K562 (cell line): ENCODE measurements at regions not wholly inside any gene's neighbourhood (a gene's known extent, or its start where the extent isn't known, plus 50 kb on each side); places are given as distances from the start of the nearest gene placed in this dataset.

ENCODE experiments used
- ATAC-seq: fragments of 200-7000 bp; cut with Tn5 transposase; 3 replicates; pipeline ENCODE4 v1.9.1; 2020; ENCODE audit warnings: moderate library complexity
- BruUV-seq: library from RNA; stranded (reverse); fragments of 400-500 nt; replicated peaks from 2 replicates; lab custom pipeline; 2021; lab: Mats Ljungman, UMichigan
- CTCF ChIA-PET: fragments of 300-600 bp; formaldehyde crosslinking; extraction: SDS; loops from one replicate; lab custom pipeline; 2021; ENCODE audit warnings: low intra/inter-chr PET ratio; lab: Yijun Ruan, JAX
- POLR2A ChIA-PET: fragments of 300-600, 350-650 bp; sonication (Branson Sonifier 250); formaldehyde crosslinking; extraction: SDS; loops from one replicate; lab custom pipeline; 2021; ENCODE audit warnings: antibody characterized with exemption, inconsistent platforms; lab: Yijun Ruan, JAX
- DNase-seq, 4 experiments: peaks; one replicate each; pipeline versions ENCODE4 v3.0.0 to v3.0.0-alpha.2; 2011 to 2018; ENCODE audit warnings: low spot score in 3 of 4, mixed read lengths in 3 of 4; ENCODE audit errors: extremely low read depth in 1 of 4
- FAIRE-seq: peaks from 2 replicates; lab custom pipeline; 2011; peaks lifted over from hg19 to GRCh38; lab: Jason Lieb, UNC
- H2AFZ ChIP-seq: 2 replicates; pipeline ENCODE4 v1.6.0; 2011; ENCODE audit warnings: low read depth, low read length, control low read depth, inconsistent platforms
- H3K27ac ChIP-seq: fragments of 200-600 bp; 3 replicates; pipeline ENCODE4 v1.8.0; 2011; ENCODE audit warnings: low read depth, mild to moderate bottlenecking, control low read depth, inconsistent platforms, low read length, moderate library complexity, mixed read lengths; ENCODE audit errors: extremely low read depth
- H3K27me3 ChIP-seq, 2 experiments: fragments of 300-600 bp in 1 of 2; 2 replicates in 1 of 2; 3 replicates in 1 of 2; pipeline versions ENCODE4 v1.6.0 to v1.8.0; 2011; ENCODE audit warnings: inconsistent platforms in 2 of 2, low read length in 2 of 2, mild to moderate bottlenecking in 1 of 2, mixed read lengths in 1 of 2, moderate library complexity in 1 of 2; ENCODE audit not compliant: control insufficient read depth in 2 of 2, insufficient read depth in 2 of 2
- H3K36me3 ChIP-seq: fragments of 300-600 bp; 3 replicates; pipeline ENCODE4 v1.8.0; 2011; ENCODE audit warnings: mild to moderate bottlenecking, low read length, inconsistent platforms; ENCODE audit not compliant: control insufficient read depth, insufficient read depth
- H3K4me1 ChIP-seq, 2 experiments: fragments of 200-600 bp in 1 of 2; replicated peaks in 1 of 2; 2 replicates in 1 of 2; 3 replicates in 1 of 2; pipeline versions ENCODE4 v1.5.1 to v1.8.0; 2011; ENCODE audit warnings: inconsistent platforms in 2 of 2, low read length in 2 of 2, mild to moderate bottlenecking in 1 of 2, mixed read lengths in 1 of 2, moderate library complexity in 1 of 2; ENCODE audit not compliant: control insufficient read depth in 2 of 2, insufficient read depth in 2 of 2
- H3K4me2 ChIP-seq: 2 replicates; pipeline ENCODE4 v1.6.1; 2011; ENCODE audit warnings: low read length, control low read depth, inconsistent platforms, mixed read lengths; ENCODE audit not compliant: insufficient read depth
- H3K4me3 ChIP-seq: fragments of 200-600 bp; sonication (generic), shearing (Covaris generic); 2 replicates; pipeline ENCODE4 v1.5.1; 2016; ENCODE audit warnings: control low read depth, inconsistent platforms
- H3K79me2 ChIP-seq: fragments of 200-600 bp; 3 replicates; pipeline ENCODE4 v1.8.0; 2011; ENCODE audit warnings: low read length, inconsistent platforms; ENCODE audit not compliant: control insufficient read depth, insufficient read depth
- H3K9ac ChIP-seq, 2 experiments: 2 replicates each; pipeline versions ENCODE4 v1.6.0 to v1.6.1; 2011; ENCODE audit warnings: low read depth in 2 of 2, low read length in 2 of 2, control low read depth in 1 of 2, inconsistent platforms in 1 of 2, mild to moderate bottlenecking in 1 of 2, mixed read lengths in 1 of 2; ENCODE audit not compliant: insufficient read depth in 1 of 2
- H3K9me1 ChIP-seq: one replicate; pipeline ENCODE4 v1.6.0; 2011; ENCODE audit warnings: inconsistent platforms, mild to moderate bottlenecking, low read length, moderate library complexity; ENCODE audit not compliant: control insufficient read depth, insufficient read depth
- H3K9me3 ChIP-seq: replicated peaks from 2 replicates; pipeline ENCODE4 v1.5.1; 2011; ENCODE audit warnings: low read depth, low read length, inconsistent platforms; ENCODE audit not compliant: control insufficient read depth, insufficient read depth
- H4K20me1 ChIP-seq: replicated peaks from 2 replicates; pipeline ENCODE4 v1.6.1; 2011; ENCODE audit warnings: low read length, inconsistent platforms, mixed read lengths; ENCODE audit not compliant: control insufficient read depth, insufficient read depth
- ARID1B ChIP-seq: fragments of 450-650 bp; IDR thresholded peaks from 2 replicates; pipeline ENCODE4 v1.6.1; 2016; ENCODE audit warnings: antibody characterized with exemption, mild to moderate bottlenecking, inconsistent platforms
- ATF3 ChIP-seq, 2 experiments: fragments of 450-650 bp in 1 of 2; sonication (generic) in 1 of 2; formaldehyde crosslinking in 1 of 2; IDR thresholded peaks in 1 of 2; conservative IDR thresholded peaks in 1 of 2; 2 replicates each; pipeline versions ENCODE4 v1.6.1 to v1.8.1; 2016 to 2023; ENCODE audit warnings: mild to moderate bottlenecking in 2 of 2, moderate library complexity in 2 of 2, inconsistent platforms in 1 of 2, missing genetic modification reagents in 1 of 2
- CEBPG ChIP-seq, 3 experiments: fragments of 200-800 bp in 1 of 3; sonication (Bioruptor generic) in 1 of 3; sonication (generic) in 1 of 3; formaldehyde crosslinking in 1 of 3; IDR thresholded peaks in 2 of 3; conservative IDR thresholded peaks in 1 of 3; 2 replicates each; pipeline versions ENCODE4 v1.6.1 to v1.8.0; 2016 to 2022; ENCODE audit warnings: missing compliant biosample characterization in 2 of 3, missing genetic modification characterization in 2 of 3, mild to moderate bottlenecking in 1 of 3, missing genetic modification reagents in 1 of 3
- CREB1 ChIP-seq, 2 experiments: sonication (generic) in 1 of 2; formaldehyde crosslinking in 1 of 2; IDR thresholded peaks; 2 replicates each; pipeline versions ENCODE4 v1.6.1 to v1.8.0; 2012 to 2022; ENCODE audit warnings: inconsistent platforms in 1 of 2, mild to moderate bottlenecking in 1 of 2, missing genetic modification reagents in 1 of 2, moderate library complexity in 1 of 2
- CREB3L1 ChIP-seq: fragments of 450-650 bp; IDR thresholded peaks from 2 replicates; pipeline ENCODE4 v1.6.1; 2014; ENCODE audit warnings: low read depth, mild to moderate bottlenecking, moderate library complexity, borderline replicate concordance
- FOSL1 ChIP-seq: fragments of 200-800 bp; sonication (Bioruptor generic); conservative IDR thresholded peaks from 2 replicates; pipeline ENCODE4 v1.6.1; 2016; ENCODE audit warnings: missing genetic modification characterization, missing compliant biosample characterization
- MAFG ChIP-seq: fragments of 450-650 bp; conservative IDR thresholded peaks from 2 replicates; pipeline ENCODE4 v1.6.1; 2016; ENCODE audit warnings: missing genetic modification characterization, missing compliant biosample characterization
- NFE2 ChIP-seq: IDR thresholded peaks from 2 replicates; pipeline ENCODE4 v1.6.1; 2014; ENCODE audit warnings: antibody characterized with exemption, low read depth
- SMARCE1 ChIP-seq: fragments of 450-650 bp; IDR thresholded peaks from 2 replicates; pipeline ENCODE4 v1.7.1; 2016; ENCODE audit warnings: mild to moderate bottlenecking
- TOE1 ChIP-seq, 2 experiments: fragments of 450-650 bp in 1 of 2; sonication (generic) in 1 of 2; formaldehyde crosslinking in 1 of 2; IDR thresholded peaks; 2 replicates each; pipeline versions ENCODE4 v1.7.1 to v1.8.0; 2016 to 2022; ENCODE audit warnings: borderline replicate concordance in 2 of 2, mild to moderate bottlenecking in 2 of 2, antibody characterized with exemption in 1 of 2, inconsistent platforms in 1 of 2, low read depth in 1 of 2, missing genetic modification reagents in 1 of 2, moderate library complexity in 1 of 2
- TRIM24 ChIP-seq, 2 experiments: fragments of 450-650 bp; IDR thresholded peaks; 2 replicates each; pipeline ENCODE4 v1.6.1; 2016
- ZNF449 ChIP-seq: fragments of 250-450 bp; sonication (Bioruptor Pico); IDR thresholded peaks from 2 replicates; pipeline ENCODE4 v1.8.0; 2022; ENCODE audit warnings: moderate library complexity, mild to moderate bottlenecking, inconsistent platforms
- ZNF655 ChIP-seq: fragments of 250-450 bp; sonication (Bioruptor Pico); IDR thresholded peaks from 2 replicates; pipeline ENCODE4 v1.5.0; 2021
- ZNF695 ChIP-seq: fragments of 450-650 bp; formaldehyde crosslinking; IDR thresholded peaks from 2 replicates; pipeline ENCODE4 v1.4.0; 2020; ENCODE audit warnings: mild to moderate bottlenecking, moderate library complexity
- ZNF79 ChIP-seq: fragments of 250-450 bp; sonication (Bioruptor Pico); IDR thresholded peaks from 2 replicates; pipeline ENCODE4 v1.4.0; 2020; ENCODE audit warnings: low read depth, mild to moderate bottlenecking, moderate library complexity
- in situ Hi-C: fragments of 300-500 bp; cut with MboI; formaldehyde crosslinking; loops from 4 replicates; pipeline ENCODE4 v1.15.0; 2018; ENCODE audit warnings: inconsistent platforms, mixed read lengths
- intact Hi-C: fragments of 100-400 bp; cut with micrococcal nuclease; formaldehyde crosslinking; loops from 2 replicates; pipeline ENCODE4 v1.14.2; 2022

GRCh38 chr3:14001136-14001535 is 121.3 kb upstream of the WNT7A start:
- peaks cover 0 to 6% of the 10 kb centered on the region in 2 experiments; a peak in 1 of 5 replicates for H3K27me3 ChIP-seq
- POLR2A ChIA-PET, result interaction anchor here (1.1 kb wide), 1 partner anchor 53 kb away, joined by 3 read pairs; no protein-coding TSS in a partner anchor
- H3K79me2 ChIP-seq, result no peaks in the 10 kb centered on the region
- ATAC-seq (no peak), DNase-seq (no peak), FAIRE-seq (no peak)
- H3K9me1 ChIP-seq, result no peaks in the 10 kb centered on the region
- no peak overlapping the region for H3K4me2 ChIP-seq
- in situ Hi-C loops, result no loop called here
- H3K9ac ChIP-seq, result no peak overlapping the region
- no peaks in the 10 kb centered on the region for H4K20me1 ChIP-seq
- no peak overlapping the region for H2AFZ ChIP-seq
- H3K4me3 ChIP-seq, result no peak overlapping the region
- no peaks in the 10 kb centered on the region for H3K36me3 ChIP-seq
- H3K27ac ChIP-seq, result no peak overlapping the region
- intact Hi-C loops, result no loop called here
- no peaks in the 10 kb centered on the region for H3K9me3 ChIP-seq
- CTCF ChIA-PET, result no interaction called here
- no peaks in the 10 kb centered on the region; a peak in 1 of 5 replicates for H3K4me1 ChIP-seq
- BruUV-seq, result no TSS peak
- TF ChIP-seq MAFG (tag) (no peak), CEBPG (CRISPR knock-in tag; IDR thresholded peaks at IDR 0.05) (no peak), CEBPG (tag; conservative IDR thresholded peaks at IDR 0.05 in 1 of 2, IDR thresholded peaks at IDR 0.05 in 1 of 2) (peak in 1 of 2 experiments; percentile 62; a peak in 1 of 4 replicates), SMARCE1 (no peak), ZNF655 (CRISPR knock-in tag) (no peak), ZNF695 (CRISPR knock-in tag) (no peak), CREB1 (IDR thresholded peaks at IDR 0.05) (no peak), CREB1 (CRISPR knock-in tag; IDR thresholded peaks at IDR 0.05) (no peak), FOSL1 (tag) (0 out of 2 replicates have a peak, but pooled peaks have one; percentile 37), ZNF79 (CRISPR knock-in tag) (no peak), ZNF449 (no peak), ARID1B (no peak), TRIM24 (IDR thresholded peaks at IDR 0.05) (peak in 1 of 2 experiments; percentile 37; a peak in 2 of 4 replicates), ATF3 (IDR thresholded peaks at IDR 0.05) (peak; percentile 65), ATF3 (CRISPR knock-in tag; conservative IDR thresholded peaks at IDR 0.05) (no peak), NFE2 (0 out of 2 replicates have a peak, but pooled peaks have one; percentile 29), TOE1 (IDR thresholded peaks at IDR 0.05; ENCODE audit: borderline replicate concordance) (no peak), TOE1 (CRISPR knock-in tag; IDR thresholded peaks at IDR 0.05; ENCODE audit: borderline replicate concordance, low read depth) (no peak), CREB3L1 (no peak)
